CD14-positive monocyte (primary cell): ENCODE measurements at regions not wholly inside any gene's neighbourhood (a gene's known extent, or its start where the extent isn't known, plus 50 kb on each side); places are given as distances from the start of the nearest gene placed in this dataset.

Experiments
- DNase-seq, 3 donors: peaks; one replicate each; pipeline ENCODE4 v3.0.0-alpha.2; 2011 to 2022
- H2AFZ ChIP-seq: 2 replicates; pipeline ENCODE4 v1.6.0; 2012; ENCODE audit warnings: mild to moderate bottlenecking, low read depth, low read length, inconsistent platforms; ENCODE audit not compliant: insufficient read depth, poor library complexity, severe bottlenecking
- H3K27ac ChIP-seq, 2 donors: 1 replicate in 1 of 2; 2 replicates in 1 of 2; pipeline ENCODE4 v1.5.1; 2012 to 2013; ENCODE audit warnings: low read length in 2 of 2, control low read depth in 1 of 2, inconsistent platforms in 1 of 2, low read depth in 1 of 2, mild to moderate bottlenecking in 1 of 2
- H3K27me3 ChIP-seq, 2 donors: one replicate each; pipeline versions ENCODE4 v1.6.0 to v1.6.1; 2011 to 2013; ENCODE audit warnings: low read length in 2 of 2; ENCODE audit not compliant: control insufficient read depth in 2 of 2, insufficient read depth in 2 of 2
- H3K36me3 ChIP-seq, 2 donors: replicated peaks in 1 of 2; 1 replicate in 1 of 2; 2 replicates in 1 of 2; pipeline versions ENCODE4 v1.5.1 to v1.6.1; 2012 to 2013; ENCODE audit warnings: low read length in 2 of 2, control low read depth in 1 of 2, inconsistent platforms in 1 of 2, mild to moderate bottlenecking in 1 of 2; ENCODE audit not compliant: insufficient read depth in 2 of 2, control insufficient read depth in 1 of 2
- H3K4me1 ChIP-seq, 2 donors: 1 replicate in 1 of 2; 2 replicates in 1 of 2; pipeline versions ENCODE4 v1.5.1 to v1.6.1; 2012 to 2013; ENCODE audit warnings: low read length in 2 of 2, control low read depth in 1 of 2, inconsistent platforms in 1 of 2, mild to moderate bottlenecking in 1 of 2, moderate library complexity in 1 of 2; ENCODE audit not compliant: insufficient read depth in 2 of 2, control insufficient read depth in 1 of 2
- H3K4me2 ChIP-seq: replicated peaks from 2 replicates; pipeline ENCODE3; 2012; ENCODE audit warnings: low read length, moderate library complexity, mild to moderate bottlenecking; ENCODE audit not compliant: poor library complexity, severe bottlenecking; ENCODE audit errors: extremely low read depth
- H3K4me3 ChIP-seq, 3 experiments: fragments of 200-600 bp in 1 of 3; sonication (generic) in 1 of 3; replicated peaks in 1 of 3; 1 replicate in 2 of 3; 2 replicates in 1 of 3; pipeline ENCODE4 v1.5.1; 2011 to 2013; ENCODE audit warnings: low read length in 3 of 3, mild to moderate bottlenecking in 3 of 3, control low read depth in 2 of 3, low read depth in 2 of 3, inconsistent platforms in 1 of 3, moderate library complexity in 1 of 3
- H3K79me2 ChIP-seq: 2 replicates; pipeline ENCODE4 v1.6.0; 2012; ENCODE audit warnings: mild to moderate bottlenecking, control low read depth, inconsistent platforms, low read length, moderate library complexity; ENCODE audit not compliant: insufficient read depth
- H3K9ac ChIP-seq: 2 replicates; pipeline ENCODE4 v1.6.0; 2017; ENCODE audit warnings: low read length, mild to moderate bottlenecking; ENCODE audit not compliant: insufficient read depth, poor library complexity, severe bottlenecking
- H3K9me3 ChIP-seq, 2 donors: replicated peaks in 1 of 2; 1 replicate in 1 of 2; 2 replicates in 1 of 2; pipeline versions ENCODE4 v1.5.1 to v1.6.1; 2012 to 2013; ENCODE audit warnings: low read length in 2 of 2, control low read depth in 1 of 2; ENCODE audit not compliant: control insufficient read depth in 1 of 2, insufficient read depth in 1 of 2
- H4K20me1 ChIP-seq: 2 replicates; pipeline ENCODE4 v1.6.0; 2012; ENCODE audit warnings: mild to moderate bottlenecking, low read length, control low read depth, moderate library complexity; ENCODE audit not compliant: insufficient read depth
- H3K27ac Mint-ChIP-seq, 7 donors: one replicate each; pipeline ENCODE4 v1.8.0; 2020; ENCODE audit warnings: mild to moderate bottlenecking in 7 of 7, mixed read lengths in 7 of 7, moderate library complexity in 6 of 7, inconsistent platforms in 2 of 7
- H3K27me3 Mint-ChIP-seq, 3 donors: one replicate each; pipeline ENCODE4 v1.8.0; 2021 to 2022; ENCODE audit warnings: low read depth in 3 of 3, mild to moderate bottlenecking in 3 of 3, mixed read lengths in 3 of 3, moderate library complexity in 3 of 3, inconsistent platforms in 1 of 3
- H3K36me3 Mint-ChIP-seq, 2 donors: one replicate each; pipeline ENCODE4 v1.8.0; 2020; ENCODE audit warnings: mixed read lengths in 2 of 2, inconsistent platforms in 1 of 2, mild to moderate bottlenecking in 1 of 2
- H3K4me1 Mint-ChIP-seq: one replicate; pipeline ENCODE4 v1.8.0; 2020; ENCODE audit warnings: mild to moderate bottlenecking, mixed read lengths
- H3K4me3 Mint-ChIP-seq, 2 donors: one replicate each; pipeline ENCODE4 v1.8.0; 2020; ENCODE audit warnings: mild to moderate bottlenecking in 2 of 2, mixed read lengths in 2 of 2, moderate library complexity in 1 of 2
- H3K9me3 Mint-ChIP-seq, 7 donors: one replicate each; pipeline ENCODE4 v1.8.0; 2020 to 2022; ENCODE audit warnings: mixed read lengths in 7 of 7, mild to moderate bottlenecking in 6 of 7, moderate library complexity in 6 of 7, inconsistent platforms in 2 of 7
- CTCF ChIP-seq: fragments of 200-600 bp; IDR thresholded peaks from one replicate; pipeline ENCODE4 v1.8.0; 2022; ENCODE audit warnings: antibody characterized with exemption, mild to moderate bottlenecking
- WGBS: methylation state at CpG from one replicate; pipeline ENCODE4 v1.1.5; 2013; ENCODE audit warnings: missing lambda C conversion rate; ENCODE audit not compliant: insufficient coverage; 5-methylcytosine and 5-hydroxymethylcytosine counted together
- intact Hi-C, 2 donors: fragments of 100-400 bp; cut with micrococcal nuclease; formaldehyde crosslinking; loops; one replicate each; pipeline versions ENCODE4 v1.15.0 to v1.15.1; 2023

- Histone ChIP-seq H3K4me3 (no peak overlapping the region), H3K36me3 (no peaks in the 10 kb centered on the region), H3K4me2 (no peak overlapping the region), H3K9ac (no peak overlapping the region), H4K20me1 (no peaks in the 10 kb centered on the region), H3K4me1 (no peaks in the 10 kb centered on the region), H3K9me3 (no peaks in the 10 kb centered on the region), H3K27me3 (no peaks in the 10 kb centered on the region), H3K27ac (no peak overlapping the region), H2AFZ (no peak overlapping the region), H3K79me2 (no peaks in the 10 kb centered on the region)
- DNase-seq = no peak
- peaks cover 0 to 2% (median 0%) of the 10 kb centered on the region in 7 donors for H3K9me3 Mint-ChIP-seq
- 100% methylated on average over 2 of the region's 9 CpGs for WGBS
- H3K4me1 Mint-ChIP-seq = no peaks in the 10 kb centered on the region
- H3K4me3 Mint-ChIP-seq = no peak overlapping the region
- intact Hi-C loops = no loop called here
- H3K27me3 Mint-ChIP-seq = peaks cover 0 to under 1% (median 0%) of the 10 kb centered on the region in 3 donors
- H3K36me3 Mint-ChIP-seq = no peaks in the 10 kb centered on the region
- no peak for TF ChIP-seq CTCF
- no peak overlapping the region for H3K27ac Mint-ChIP-seq
Measured at GRCh38 chr2:58976375-58977071, 735.4 kb upstream of the FANCL start.

GRCh38 chr2:58974881-58975280, 733.8 kb upstream of the FANCL start:
- no peaks in the 10 kb centered on the region for H3K9me3 Mint-ChIP-seq
- no peak for TF ChIP-seq CTCF

More at GRCh38 chr2:58974881-58975280, 733.8 kb upstream of the FANCL start:
- Histone ChIP-seq H3K4me1 (no peaks in the 10 kb centered on the region), H3K27me3 (no peaks in the 10 kb centered on the region), H3K4me3 (no peak overlapping the region), H3K79me2 (no peaks in the 10 kb centered on the region), H3K9me3 (no peaks in the 10 kb centered on the region), H2AFZ (no peak overlapping the region), H3K9ac (no peak overlapping the region), H3K36me3 (no peaks in the 10 kb centered on the region), H3K27ac (no peak overlapping the region), H4K20me1 (no peaks in the 10 kb centered on the region), H3K4me2 (no peak overlapping the region)
- no CpG with 5 or more reads among the region's 7 CpGs for WGBS
- H3K36me3 Mint-ChIP-seq = no peaks in the 10 kb centered on the region
- no peaks in the 10 kb centered on the region for H3K4me1 Mint-ChIP-seq
- DNase-seq = no peak
- intact Hi-C loops = no loop called here
- H3K4me3 Mint-ChIP-seq = no peak overlapping the region
- no peak overlapping the region for H3K27ac Mint-ChIP-seq
- H3K27me3 Mint-ChIP-seq = peaks cover 0 to 1% (median 0%) of the 10 kb centered on the region in 3 donors
